NCI-H748 (cell line): ENCODE measurements at regions not wholly inside any gene's neighbourhood (a gene's known extent, or its start where the extent isn't known, plus 50 kb on each side); places are given as distances from the start of the nearest gene placed in this dataset.
"Not testable (repeated sequence)": the region's sequence is repeated elsewhere in the genome, so short reads cannot be mapped to it uniquely, and the experiment has no call there.

Source experiments
- DNase-seq: peaks from one replicate; lab custom pipeline; 2025; ENCODE audit not compliant: unreplicated experiment; lab: John Stamatoyannopoulos, UW

DNA sequence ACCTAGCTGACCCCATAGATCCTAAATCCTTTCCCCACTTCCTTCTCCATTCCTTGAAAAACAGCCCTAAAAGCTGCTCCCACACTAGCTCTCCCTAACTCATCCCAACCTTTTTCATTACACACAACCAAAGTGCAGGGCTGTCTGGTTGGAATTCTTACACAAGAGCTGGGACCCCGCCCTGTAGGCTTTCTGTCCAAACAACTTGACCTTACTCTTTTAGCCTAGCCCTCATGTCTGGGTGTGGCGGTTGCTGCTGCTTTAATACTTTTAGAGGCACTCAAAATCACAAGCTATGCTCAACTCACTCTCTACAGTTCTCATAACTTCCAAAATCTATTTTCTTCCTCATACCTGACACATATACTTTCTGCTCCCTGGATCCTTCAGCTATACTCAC, 93.9 kb upstream of the TRIM24 start:
- DNase-seq: not testable (repeated sequence)

GRCh38 chr7:138366676-138367075, 93.4 kb upstream of the TRIM24 start:
- DNase-seq: not testable (repeated sequence)

DNA sequence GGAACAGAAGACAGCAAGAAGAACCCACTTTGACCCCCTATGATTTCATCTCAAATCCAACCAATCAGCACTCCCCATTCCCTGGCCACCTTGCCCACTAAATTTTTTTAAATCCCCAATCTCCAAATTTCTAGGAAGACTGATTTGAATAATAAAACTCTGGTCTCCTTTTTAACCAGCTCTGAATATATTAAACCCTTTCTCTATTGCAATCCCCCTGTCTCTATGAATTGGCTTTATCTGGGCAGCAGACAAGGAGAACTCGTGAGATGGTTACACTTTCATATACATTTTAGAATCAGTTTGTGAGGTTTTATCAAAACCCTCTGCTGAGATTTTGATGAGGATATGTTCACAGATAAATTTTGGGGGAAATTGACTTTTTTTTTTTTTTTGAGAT, 90.3 kb upstream of the TRIM24 start:
- DNase-seq: no peak

GRCh38 chr7:138370956-138371355, 89.1 kb upstream of the TRIM24 start:
- no peak for DNase-seq

GRCh38 chr7:138374119-138374693, 85.9 kb upstream of the TRIM24 start:
- no peak for DNase-seq

GRCh38 chr7:138377306-138377705, 82.8 kb upstream of the TRIM24 start:
- DNase-seq: no peak

- DNase-seq: no peak
These were observed 81.1 kb upstream of the TRIM24 start for GRCh38 chr7:138378741-138379559.

GRCh38 chr7:138382862-138383565, 77.0 kb upstream of the TRIM24 start:
- no peak for DNase-seq

- no peak for DNase-seq
These were observed 73.2 kb upstream of the TRIM24 start for GRCh38 chr7:138386821-138387220.

DNA sequence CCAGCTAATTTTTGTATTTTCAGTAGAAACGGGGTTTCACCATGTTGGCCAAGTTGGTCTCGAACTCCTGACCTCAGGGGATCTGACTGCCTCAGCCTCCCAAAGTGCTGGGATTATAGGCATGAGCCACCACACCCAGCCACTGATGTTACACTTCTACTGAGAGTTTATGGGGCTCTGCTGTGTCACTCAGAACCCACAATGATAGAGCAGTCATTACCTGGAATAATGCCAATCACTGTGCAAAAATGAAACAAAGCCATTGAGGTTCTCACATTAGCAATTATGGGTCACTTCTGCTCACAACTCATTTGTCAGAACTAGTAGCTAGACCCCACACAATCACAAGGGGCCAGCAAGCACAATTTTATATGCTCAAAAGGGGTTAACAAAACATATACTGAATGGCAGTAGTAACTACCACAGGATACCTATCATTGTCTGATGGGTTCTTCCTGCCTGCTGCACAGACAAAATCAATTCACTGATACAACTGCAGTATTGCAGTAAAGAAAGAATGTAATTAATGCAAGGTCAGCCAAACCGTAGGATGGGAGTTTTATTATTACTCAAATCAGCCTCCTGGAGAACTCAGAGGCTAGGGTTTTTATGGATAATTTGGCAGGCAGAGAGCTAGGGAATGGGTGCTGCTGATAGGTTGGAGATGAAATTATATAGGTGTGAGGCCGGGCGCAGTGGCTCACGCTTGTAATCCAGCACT, 72.1 kb upstream of the TRIM24 start:
- no peak for DNase-seq

GRCh38 chr7:138388673-138389491, 71.2 kb upstream of the TRIM24 start:
- no peak for DNase-seq

DNA sequence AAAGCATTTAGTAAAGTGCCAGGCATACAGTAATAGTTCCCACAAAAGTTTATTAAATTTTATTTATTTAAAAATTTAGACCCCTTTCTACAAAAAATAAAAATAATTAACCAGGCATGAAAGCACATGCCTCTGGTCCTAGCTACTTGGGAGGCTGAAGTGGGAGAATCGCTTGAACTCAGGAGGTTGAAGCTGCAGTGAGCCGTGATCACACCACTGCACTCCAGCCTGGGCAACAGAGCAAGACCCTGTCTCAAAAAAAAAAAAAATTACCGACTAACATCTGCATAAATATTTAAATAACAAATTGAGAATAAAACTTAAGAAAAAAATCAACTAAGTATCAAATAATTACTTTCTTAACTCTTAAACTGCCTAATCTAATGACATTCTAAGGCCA, 64.3 kb upstream of the TRIM24 start:
- DNase-seq: no peak

DNA sequence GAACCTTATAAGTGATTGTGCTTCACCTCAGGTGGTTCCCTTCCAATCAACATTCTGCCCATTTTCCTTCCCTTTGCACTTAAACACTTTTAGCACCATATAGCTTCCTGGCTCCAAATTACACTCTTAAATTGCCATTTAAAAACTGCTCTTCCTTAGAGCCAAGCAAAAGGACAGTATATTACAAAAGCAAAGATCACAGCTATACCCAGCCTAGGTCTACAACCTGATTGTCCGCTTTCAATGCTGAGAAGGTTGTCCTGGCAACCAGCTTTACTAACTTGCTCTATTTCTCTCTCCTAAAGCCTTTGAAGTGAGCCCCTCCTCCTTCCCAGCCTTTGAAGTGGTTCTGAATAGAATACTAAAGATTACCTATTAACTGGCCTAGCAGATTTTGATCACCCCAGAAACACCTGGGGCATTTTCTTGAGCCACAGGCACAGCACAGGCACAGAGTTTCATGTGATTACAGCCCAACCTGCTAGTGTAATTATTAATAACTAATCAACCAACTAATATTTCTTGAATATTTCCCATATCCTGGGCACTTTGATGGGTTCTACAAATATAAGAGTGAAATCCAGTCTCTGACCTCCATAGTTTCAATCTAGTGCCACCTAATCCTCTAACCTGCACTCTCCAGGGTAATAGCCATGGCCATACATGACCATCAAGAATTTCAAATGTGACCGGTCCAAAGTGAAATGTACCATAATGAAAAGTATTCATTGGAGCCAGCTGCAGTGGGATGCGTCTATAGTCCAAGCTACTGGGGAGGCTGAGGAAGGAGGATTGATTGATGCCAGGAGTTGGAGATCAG, 63.6 kb upstream of the TRIM24 start:
- peak; percentile 86 for DNase-seq

- not testable (repeated sequence) for DNase-seq
These were observed 63.0 kb upstream of the TRIM24 start for GRCh38 chr7:138397071-138397433.

DNA sequence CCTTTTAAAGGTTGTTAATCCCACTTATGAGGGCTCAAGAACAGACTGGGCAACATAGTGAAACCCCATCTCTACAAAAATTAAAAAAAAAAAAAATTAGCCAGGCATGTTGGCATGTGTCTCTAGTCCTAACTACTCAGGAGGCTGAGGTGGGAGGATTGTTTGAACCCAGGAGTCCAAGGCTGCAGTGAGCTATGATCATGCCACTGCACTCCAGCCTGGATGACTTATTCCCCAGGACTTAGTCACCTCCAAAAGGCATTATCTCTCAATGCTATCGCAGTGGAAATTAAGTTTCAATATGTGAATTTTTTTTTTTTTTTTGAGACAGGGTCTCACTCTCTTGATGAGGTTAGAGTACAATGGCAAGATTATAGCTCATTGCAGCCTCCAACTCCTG, 61.2 kb upstream of the TRIM24 start:
- no peak for DNase-seq

DNA sequence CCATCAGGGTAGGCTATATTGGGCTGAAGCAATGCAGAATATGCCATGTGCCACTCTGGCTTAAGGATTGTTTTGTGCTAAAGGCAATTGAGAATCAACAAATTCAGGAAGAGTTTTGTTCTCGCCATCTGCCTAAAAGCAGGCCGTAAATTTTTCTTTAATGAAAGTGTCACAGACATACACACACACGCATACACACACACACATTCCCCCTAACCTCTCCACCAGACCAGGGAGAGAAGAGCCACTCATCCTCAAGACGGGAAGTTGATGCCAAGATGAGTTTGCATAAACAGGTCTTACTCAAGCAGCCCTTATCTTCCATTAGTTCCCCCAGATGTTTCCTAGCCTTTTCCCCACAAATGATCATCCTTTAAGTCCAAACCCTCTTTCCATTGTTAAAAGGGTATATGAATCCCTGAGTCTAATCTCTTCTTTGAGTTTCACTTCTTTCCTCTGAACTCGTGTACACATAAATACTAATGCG, 59.6 kb upstream of the TRIM24 start:
- DNase-seq: no peak

GRCh38 chr7:138402749-138403148, 57.3 kb upstream of the TRIM24 start:
- no peak for DNase-seq

GRCh38 chr7:138405496-138405895, 54.6 kb upstream of the TRIM24 start:
- DNase-seq: no peak

DNA sequence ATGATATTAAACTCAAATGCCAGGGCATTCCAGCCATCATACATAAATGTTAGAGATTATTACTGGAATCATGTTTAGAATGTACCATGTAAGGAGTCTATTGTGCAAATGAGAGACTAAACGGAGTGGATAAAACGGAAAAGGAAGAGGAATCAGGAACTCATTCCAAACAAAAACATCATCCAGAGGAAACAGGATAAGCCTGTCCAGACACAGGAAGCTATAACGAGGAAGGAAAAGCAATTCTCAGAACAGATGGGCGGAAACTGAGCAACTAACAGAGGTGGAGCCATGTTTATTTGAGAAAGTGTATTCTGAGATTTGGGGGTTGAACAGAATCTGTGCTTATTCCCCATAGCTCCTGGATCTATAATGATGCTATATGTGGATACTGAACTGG, 52.3 kb upstream of the TRIM24 start:
- no peak for DNase-seq
